Kidney epithelial cell (primary cell): ENCODE measurements at regions not wholly inside any gene's neighbourhood (a gene's known extent, or its start where the extent isn't known, plus 50 kb on each side); places are given as distances from the start of the nearest gene placed in this dataset.
A peak's percentile ranks its signal among the peaks of the same experiment; 100 is the strongest.

Experiments
- DNase-seq: peaks from one replicate; pipeline ENCODE4 v3.0.0-alpha.2; 2010; ENCODE audit warnings: low read depth
- H3K27me3 ChIP-seq: 2 replicates; pipeline ENCODE4 v1.6.0; 2011; ENCODE audit warnings: low read length; ENCODE audit not compliant: control insufficient read depth, insufficient read depth
- H3K36me3 ChIP-seq: 2 replicates; pipeline ENCODE4 v1.5.1; 2011; ENCODE audit warnings: low read length; ENCODE audit not compliant: control insufficient read depth, insufficient read depth
- H3K4me3 ChIP-seq: 2 replicates; pipeline ENCODE4 v1.5.1; 2011; ENCODE audit warnings: low read depth, mild to moderate bottlenecking, control low read depth, low read length
- TF ChIP-seq, protein P1 (sequence below): IDR thresholded peaks from 2 replicates; pipeline ENCODE4 v1.5.1; 2011; ENCODE audit warnings: mild to moderate bottlenecking, moderate library complexity, low read length, control low read depth, inconsistent platforms; ENCODE audit not compliant: insufficient read depth, poor library complexity, severe bottlenecking

DNA sequence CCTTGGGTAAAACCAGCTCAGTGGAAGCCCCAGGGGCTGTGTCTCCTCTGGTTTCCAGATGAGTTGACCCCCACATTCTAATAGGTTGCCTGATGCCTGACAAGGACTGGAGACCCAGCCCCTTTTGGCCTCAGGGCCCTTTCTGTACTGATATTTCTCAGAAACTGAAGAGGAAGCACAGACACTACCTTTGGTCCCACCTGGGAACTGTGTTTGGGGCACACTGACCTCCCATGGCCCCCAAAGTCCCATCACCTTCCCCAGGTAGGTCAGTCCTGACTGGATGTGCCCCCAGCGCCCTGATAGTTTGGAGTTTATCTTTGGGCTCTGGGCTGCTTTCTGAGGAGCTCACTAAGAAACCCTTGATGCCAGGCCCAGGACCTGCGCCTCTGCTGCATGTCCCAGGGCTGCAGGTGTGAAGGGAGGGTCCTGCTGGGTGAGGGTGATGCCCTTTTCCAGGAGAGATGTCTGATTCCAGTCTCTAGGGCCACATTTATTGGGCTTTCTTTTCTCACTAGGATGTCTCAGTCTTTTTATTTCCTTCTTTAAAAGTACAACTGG is 106.7 kb downstream of the GGTLC2 start:
- DNase-seq = no peak
- H3K27me3 ChIP-seq = no peaks in the 10 kb centered on the region
- H3K4me3 ChIP-seq = no peak overlapping the region
- H3K36me3 ChIP-seq = no peaks in the 10 kb centered on the region
- TF ChIP-seq, protein P1, sequence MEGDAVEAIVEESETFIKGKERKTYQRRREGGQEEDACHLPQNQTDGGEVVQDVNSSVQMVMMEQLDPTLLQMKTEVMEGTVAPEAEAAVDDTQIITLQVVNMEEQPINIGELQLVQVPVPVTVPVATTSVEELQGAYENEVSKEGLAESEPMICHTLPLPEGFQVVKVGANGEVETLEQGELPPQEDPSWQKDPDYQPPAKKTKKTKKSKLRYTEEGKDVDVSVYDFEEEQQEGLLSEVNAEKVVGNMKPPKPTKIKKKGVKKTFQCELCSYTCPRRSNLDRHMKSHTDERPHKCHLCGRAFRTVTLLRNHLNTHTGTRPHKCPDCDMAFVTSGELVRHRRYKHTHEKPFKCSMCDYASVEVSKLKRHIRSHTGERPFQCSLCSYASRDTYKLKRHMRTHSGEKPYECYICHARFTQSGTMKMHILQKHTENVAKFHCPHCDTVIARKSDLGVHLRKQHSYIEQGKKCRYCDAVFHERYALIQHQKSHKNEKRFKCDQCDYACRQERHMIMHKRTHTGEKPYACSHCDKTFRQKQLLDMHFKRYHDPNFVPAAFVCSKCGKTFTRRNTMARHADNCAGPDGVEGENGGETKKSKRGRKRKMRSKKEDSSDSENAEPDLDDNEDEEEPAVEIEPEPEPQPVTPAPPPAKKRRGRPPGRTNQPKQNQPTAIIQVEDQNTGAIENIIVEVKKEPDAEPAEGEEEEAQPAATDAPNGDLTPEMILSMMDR = no peak

DNA sequence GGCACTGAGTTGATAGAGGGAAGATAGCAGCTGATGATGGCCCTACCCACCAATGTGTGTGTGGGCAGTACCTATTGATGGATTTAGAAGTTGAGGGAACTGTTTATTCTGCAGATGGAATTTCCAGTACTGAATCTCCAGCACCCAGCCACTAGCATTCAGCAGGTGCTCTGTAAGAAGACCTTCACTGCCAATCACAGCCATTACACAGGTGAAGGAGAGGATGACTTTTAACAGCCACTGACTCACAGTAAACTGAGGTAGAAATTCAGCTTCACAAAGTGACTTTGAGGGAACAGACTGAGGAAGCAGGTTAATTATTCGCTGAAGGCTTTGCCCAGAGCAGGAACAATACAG is 107.8 kb downstream of the GGTLC2 start:
- Histone ChIP-seq H3K4me3 (no peak overlapping the region), H3K27me3 (no peaks in the 10 kb centered on the region), H3K36me3 (no peaks in the 10 kb centered on the region)
- TF ChIP-seq, protein P1 = no peak
- DNase-seq = no peak

DNA sequence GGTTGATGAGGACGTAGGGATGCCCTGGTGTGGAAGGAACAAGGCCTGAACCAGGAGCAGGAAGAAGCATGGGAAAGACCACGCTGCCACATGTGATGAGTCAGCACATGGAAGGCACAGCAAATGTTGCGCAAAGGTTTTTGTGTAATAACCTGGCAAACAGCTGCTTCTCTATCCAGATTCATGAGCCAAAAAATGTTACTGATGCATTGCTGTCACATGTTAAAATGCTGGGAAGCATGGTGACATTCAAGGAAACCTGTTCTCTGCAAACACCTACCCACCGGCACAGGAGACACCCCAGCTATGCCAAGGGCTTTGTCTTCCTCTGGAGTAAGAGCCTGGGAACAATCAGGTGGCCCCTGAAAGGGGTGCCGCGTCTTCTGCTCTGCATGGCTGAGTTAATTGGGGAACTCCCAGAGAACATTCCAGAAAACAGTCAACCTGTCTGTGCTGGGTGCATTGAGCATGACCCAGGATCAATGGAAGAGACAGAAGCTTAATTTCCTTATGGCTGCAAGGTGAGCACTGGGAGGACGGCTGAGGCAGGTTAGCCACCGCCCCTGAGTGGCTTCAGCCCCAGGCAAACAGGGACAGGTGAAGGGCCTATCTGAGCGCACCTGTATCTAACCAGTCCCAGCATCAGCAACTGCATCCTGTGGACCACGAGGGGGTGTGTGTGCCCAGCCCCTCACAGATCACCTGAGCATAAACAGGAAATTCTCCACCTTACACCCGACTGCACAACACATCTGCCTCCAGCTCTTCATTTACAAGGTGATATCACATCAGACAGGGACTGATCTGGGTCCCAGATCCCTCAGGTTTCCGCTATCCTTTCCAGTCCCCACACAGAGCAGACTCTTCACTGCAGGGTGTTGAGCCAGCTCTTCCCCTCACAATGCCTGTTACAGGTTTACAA is 108.4 kb downstream of the GGTLC2 start:
- TF ChIP-seq, protein P1 = no peak
- Histone ChIP-seq H3K4me3 (no peak overlapping the region), H3K36me3 (no peaks in the 10 kb centered on the region), H3K27me3 (no peaks in the 10 kb centered on the region)
- DNase-seq = no peak

DNA sequence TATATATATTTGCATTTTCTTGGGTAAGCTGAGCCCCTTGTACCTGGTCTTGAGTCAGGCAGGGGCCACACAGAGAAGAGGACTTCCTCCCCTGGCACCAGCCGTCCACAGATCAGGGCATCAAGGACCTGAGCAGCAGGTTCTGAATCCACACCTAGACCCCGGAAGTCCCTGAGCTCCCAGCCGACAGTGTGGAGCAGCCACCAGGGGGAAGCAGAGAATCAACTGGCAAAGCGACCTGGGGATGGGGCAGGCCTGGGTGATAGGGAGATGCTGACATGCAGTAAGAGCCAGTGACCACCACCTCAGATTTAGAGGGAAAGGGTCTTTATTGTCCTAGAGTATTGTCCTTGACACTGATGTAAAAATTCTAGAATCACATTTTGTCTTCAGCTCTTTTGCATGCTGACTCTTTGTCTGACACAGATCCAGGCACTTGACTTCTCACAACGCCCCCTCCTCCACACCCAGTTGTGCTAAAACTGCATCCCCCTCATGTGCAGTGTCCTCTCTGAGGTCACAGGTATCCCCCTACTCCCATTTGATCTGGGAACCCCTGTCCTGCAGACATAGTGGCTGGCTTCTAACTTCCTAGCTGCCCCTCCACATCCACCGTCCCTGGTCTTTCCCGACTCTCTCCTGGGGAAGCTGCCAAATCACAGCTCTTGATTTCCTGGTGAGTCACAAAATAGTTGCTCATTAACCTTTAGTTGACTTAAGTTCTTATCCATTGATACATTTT is 109.3 kb downstream of the GGTLC2 start:
- Histone ChIP-seq H3K4me3 (no peak overlapping the region), H3K27me3 (no peaks in the 10 kb centered on the region), H3K36me3 (no peaks in the 10 kb centered on the region)
- TF ChIP-seq, protein P1 = peak; percentile 71
- DNase-seq = no peak

DNA sequence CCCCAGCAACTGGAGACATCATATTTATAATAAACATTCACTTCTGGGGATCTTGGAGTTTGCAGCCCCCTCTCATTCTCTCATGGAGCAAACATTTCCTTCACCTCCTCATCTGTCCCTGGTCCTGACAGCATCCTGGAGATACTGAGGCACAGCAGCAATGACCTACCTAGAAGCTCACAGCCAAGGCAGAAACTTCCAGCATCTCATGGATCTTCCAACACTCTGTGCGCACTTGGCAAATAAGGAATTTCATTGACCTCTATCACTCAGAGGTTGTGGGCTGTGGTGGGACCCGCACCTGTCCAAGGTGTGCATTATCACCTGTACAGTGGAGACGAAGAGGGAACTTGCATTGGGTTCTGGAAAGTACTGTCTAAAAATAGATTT is 109.8 kb downstream of the GGTLC2 start:
- no peaks in the 10 kb centered on the region for H3K27me3 ChIP-seq
- H3K4me3 ChIP-seq = no peak overlapping the region
- TF ChIP-seq, protein P1 = no peak
- H3K36me3 ChIP-seq = no peaks in the 10 kb centered on the region
- DNase-seq = no peak
